GM12891 (cell line): ENCODE measurements at regions not wholly inside any gene's neighbourhood (a gene's known extent, or its start where the extent isn't known, plus 50 kb on each side); places are given as distances from the start of the nearest gene placed in this dataset.

Experiments
- PAX5 ChIP-seq: IDR thresholded peaks from 2 replicates; pipeline ENCODE4 v1.6.1; 2011; ENCODE audit warnings: low read length, moderate library complexity, mild to moderate bottlenecking; ENCODE audit not compliant: insufficient read depth, severe bottlenecking
- POLR2A ChIP-seq: IDR thresholded peaks from 2 replicates; pipeline ENCODE4 v1.6.1; 2011; ENCODE audit warnings: low read depth, low read length, control low read depth
- POLR2AphosphoS5 ChIP-seq: IDR thresholded peaks from 2 replicates; pipeline ENCODE4 v1.6.1; 2011; ENCODE audit warnings: low read depth, low read length, control low read depth
- SPI1 ChIP-seq: IDR thresholded peaks from 2 replicates; pipeline ENCODE4 v1.6.1; 2011; ENCODE audit warnings: low read depth, low read length, control low read depth
- TAF1 ChIP-seq: IDR thresholded peaks from 2 replicates; pipeline ENCODE4 v1.6.1; 2011; ENCODE audit warnings: low read depth, low read length, control low read depth

DNA sequence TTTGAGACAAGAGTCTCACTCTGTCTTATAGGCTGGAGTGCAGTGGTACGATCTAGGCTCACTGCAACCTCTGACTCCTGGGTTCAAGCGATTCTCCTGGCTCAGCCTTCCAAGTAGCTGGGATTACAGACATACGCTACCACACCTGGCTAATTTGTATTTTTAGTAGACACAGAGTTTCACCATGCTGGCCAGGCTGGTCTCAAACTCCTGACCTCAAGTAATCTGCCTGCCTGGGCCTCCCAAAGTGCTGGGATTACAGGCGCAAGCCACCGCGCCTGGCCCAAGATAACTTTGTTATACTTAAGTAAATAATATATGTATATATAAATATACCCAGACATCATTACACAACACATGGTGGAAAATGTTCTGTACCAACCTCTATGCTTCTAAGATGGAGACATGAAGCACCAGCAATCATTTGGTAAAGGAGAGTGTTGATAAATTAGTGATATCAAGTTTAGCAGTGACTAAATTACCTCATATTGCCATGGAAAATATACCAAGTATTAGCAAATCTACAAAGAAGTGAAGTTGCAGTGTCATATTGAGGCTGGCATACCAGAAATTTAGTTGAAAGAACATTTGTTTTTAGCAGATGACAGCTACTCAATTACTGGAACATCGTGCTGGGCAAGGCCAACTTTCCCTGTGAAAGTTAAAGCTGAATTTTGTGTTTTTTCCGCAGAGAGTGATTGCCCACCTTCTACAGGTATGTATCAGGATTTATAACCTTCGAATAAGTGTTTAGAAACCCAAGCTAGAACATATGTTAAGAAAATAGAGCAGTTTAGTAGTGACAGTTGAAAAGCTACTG, 177.7 kb downstream of the MYCN start:
- no peak for TF ChIP-seq POLR2A
- TF ChIP-seq POLR2AphosphoS5, result no peak
- TF ChIP-seq SPI1, result no peak
- TF ChIP-seq PAX5, result no peak
- TF ChIP-seq TAF1, result no peak
